Mesothelial cell of epicardium (in vitro differentiated cells): ENCODE measurements at regions not wholly inside any gene's neighbourhood (a gene's known extent, or its start where the extent isn't known, plus 50 kb on each side); places are given as distances from the start of the nearest gene placed in this dataset.

Experiments used
- DNase-seq, 2 experiments: peaks; one replicate each; pipeline ENCODE4 v3.0.0; 2021; ENCODE audit warnings: low spot score in 2 of 2; ENCODE audit not compliant: unreplicated experiment in 2 of 2
- H3K27ac Mint-ChIP-seq: 2 replicates; pipeline ENCODE4 v1.8.0; 2021; ENCODE audit warnings: mixed read lengths
- H3K27me3 Mint-ChIP-seq: 2 replicates; pipeline ENCODE4 v1.8.0; 2021; ENCODE audit warnings: low read depth, mixed read lengths
- H3K36me3 Mint-ChIP-seq: 2 replicates; pipeline ENCODE4 v1.8.0; 2021; ENCODE audit warnings: mixed read lengths
- H3K4me1 Mint-ChIP-seq: 2 replicates; pipeline ENCODE4 v1.8.0; 2021; ENCODE audit warnings: mixed read lengths
- H3K4me3 Mint-ChIP-seq: 2 replicates; pipeline ENCODE4 v1.8.0; 2021; ENCODE audit warnings: mild to moderate bottlenecking, moderate library complexity, mixed read lengths
- H3K9me3 Mint-ChIP-seq: 2 replicates; pipeline ENCODE4 v1.8.0; 2021; ENCODE audit warnings: mixed read lengths
- TF ChIP-seq, protein P1 (sequence below): fragments of 200-600 bp; sonication (generic); IDR thresholded peaks from one replicate; pipeline ENCODE4 v1.5.0; 2021; ENCODE audit warnings: antibody characterized with exemption; ENCODE audit not compliant: unreplicated experiment

DNA sequence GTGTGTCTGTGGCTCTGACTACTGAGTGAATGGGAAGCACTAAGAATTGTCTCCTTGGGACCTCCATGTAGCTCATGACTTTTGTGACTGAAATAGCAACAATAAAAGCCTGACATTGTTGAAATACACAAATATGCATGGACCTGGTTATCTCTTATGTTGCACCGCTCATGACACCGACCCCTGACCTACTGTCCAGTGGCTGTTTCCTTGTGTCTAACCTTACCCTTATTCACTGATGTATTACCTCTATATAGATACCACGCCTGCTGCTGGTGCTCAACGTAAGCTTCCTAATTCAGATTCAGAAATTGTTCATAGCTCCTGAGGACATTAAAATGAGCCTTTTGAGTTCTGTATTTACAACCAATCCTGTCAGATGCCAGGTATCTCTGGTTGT is 243.4 kb upstream of the SEMA3C start:
- H3K4me1 Mint-ChIP-seq: peaks cover 33% of the 10 kb centered on the region
- TF ChIP-seq, protein P1, sequence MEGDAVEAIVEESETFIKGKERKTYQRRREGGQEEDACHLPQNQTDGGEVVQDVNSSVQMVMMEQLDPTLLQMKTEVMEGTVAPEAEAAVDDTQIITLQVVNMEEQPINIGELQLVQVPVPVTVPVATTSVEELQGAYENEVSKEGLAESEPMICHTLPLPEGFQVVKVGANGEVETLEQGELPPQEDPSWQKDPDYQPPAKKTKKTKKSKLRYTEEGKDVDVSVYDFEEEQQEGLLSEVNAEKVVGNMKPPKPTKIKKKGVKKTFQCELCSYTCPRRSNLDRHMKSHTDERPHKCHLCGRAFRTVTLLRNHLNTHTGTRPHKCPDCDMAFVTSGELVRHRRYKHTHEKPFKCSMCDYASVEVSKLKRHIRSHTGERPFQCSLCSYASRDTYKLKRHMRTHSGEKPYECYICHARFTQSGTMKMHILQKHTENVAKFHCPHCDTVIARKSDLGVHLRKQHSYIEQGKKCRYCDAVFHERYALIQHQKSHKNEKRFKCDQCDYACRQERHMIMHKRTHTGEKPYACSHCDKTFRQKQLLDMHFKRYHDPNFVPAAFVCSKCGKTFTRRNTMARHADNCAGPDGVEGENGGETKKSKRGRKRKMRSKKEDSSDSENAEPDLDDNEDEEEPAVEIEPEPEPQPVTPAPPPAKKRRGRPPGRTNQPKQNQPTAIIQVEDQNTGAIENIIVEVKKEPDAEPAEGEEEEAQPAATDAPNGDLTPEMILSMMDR: no peak
- H3K27me3 Mint-ChIP-seq: no peaks in the 10 kb centered on the region
- H3K36me3 Mint-ChIP-seq: peaks cover 2% of the 10 kb centered on the region
- H3K4me3 Mint-ChIP-seq: no peak overlapping the region
- DNase-seq: no peak
- no peaks in the 10 kb centered on the region for H3K9me3 Mint-ChIP-seq
- H3K27ac Mint-ChIP-seq: no peak overlapping the region

DNA sequence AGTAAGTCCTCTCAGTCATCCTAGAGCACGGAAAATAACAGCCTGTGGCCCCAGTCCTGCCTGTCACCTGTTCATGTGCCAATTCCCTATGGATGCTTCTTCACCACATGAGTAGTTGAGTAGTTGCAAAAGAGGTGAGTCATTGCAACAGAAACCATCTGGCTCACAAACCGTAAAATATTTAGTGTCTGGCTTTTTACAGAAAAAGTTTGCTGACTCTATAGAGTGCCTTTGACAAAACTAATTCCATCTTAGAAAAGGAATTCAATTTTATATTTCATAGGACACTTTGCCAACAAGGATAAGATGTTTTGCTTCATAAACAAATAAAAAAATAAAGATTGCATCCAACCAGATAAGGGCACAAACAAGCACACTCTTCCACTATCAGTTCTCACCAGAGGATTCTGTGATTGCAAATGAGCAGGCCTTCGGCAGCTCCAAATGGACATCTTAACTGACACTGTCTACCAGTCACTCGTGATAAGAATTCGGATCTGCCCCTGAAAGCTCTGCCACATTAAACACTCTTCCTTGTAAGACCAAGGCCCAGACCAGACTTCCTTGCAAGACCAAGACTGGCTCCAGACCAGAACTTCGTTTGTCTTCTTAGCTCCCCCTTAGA is 242.7 kb upstream of the SEMA3C start:
- peaks cover 2% of the 10 kb centered on the region for H3K36me3 Mint-ChIP-seq
- TF ChIP-seq, protein P1: no peak
- no peak overlapping the region for H3K4me3 Mint-ChIP-seq
- no peak for DNase-seq
- H3K27me3 Mint-ChIP-seq: no peaks in the 10 kb centered on the region
- peaks cover 40% of the 10 kb centered on the region for H3K4me1 Mint-ChIP-seq
- H3K27ac Mint-ChIP-seq: peak overlapping the region; percentile 60
- H3K9me3 Mint-ChIP-seq: no peaks in the 10 kb centered on the region

- H3K27me3 Mint-ChIP-seq: no peaks in the 10 kb centered on the region
- H3K27ac Mint-ChIP-seq: peak overlapping the region; percentile 71
- H3K36me3 Mint-ChIP-seq: peaks cover 2% of the 10 kb centered on the region
- H3K4me1 Mint-ChIP-seq: peaks cover 53% of the 10 kb centered on the region
- TF ChIP-seq, protein P1: no peak
- no peak for DNase-seq
- H3K4me3 Mint-ChIP-seq: no peak overlapping the region
- no peaks in the 10 kb centered on the region for H3K9me3 Mint-ChIP-seq
These were observed 240.6 kb upstream of the SEMA3C start for GRCh38 chr7:81159402-81159801.

DNA sequence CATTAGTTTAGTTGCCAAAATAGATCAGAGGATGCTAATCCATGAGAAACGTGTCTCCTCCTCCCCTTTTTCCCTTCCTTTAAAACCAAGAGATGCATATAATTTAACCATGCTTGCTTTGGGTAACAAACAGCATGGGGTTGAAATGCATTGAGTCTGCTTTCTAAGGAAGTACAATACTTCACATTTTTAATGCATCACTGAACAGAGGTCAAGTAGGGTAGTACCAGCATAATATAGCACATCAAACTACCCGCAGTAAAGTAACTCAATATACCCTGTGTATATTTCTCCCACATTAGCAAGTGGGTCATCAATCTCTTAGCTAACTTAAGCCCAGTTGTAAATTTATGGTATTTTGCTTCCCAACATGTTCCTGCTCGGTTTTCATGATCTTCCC is 239.3 kb upstream of the SEMA3C start:
- Mint-ChIP-seq H3K27me3 (no peaks in the 10 kb centered on the region), H3K4me3 (no peak overlapping the region)
- DNase-seq: no peak

GRCh38 chr7:81155654-81156373 is 237.0 kb upstream of the SEMA3C start:
- Mint-ChIP-seq H3K27ac (peak overlapping the region; percentile 92), H3K9me3 (no peaks in the 10 kb centered on the region), H3K36me3 (no peaks in the 10 kb centered on the region), H3K4me3 (no peak overlapping the region), H3K27me3 (no peaks in the 10 kb centered on the region), H3K4me1 (peaks cover 73% of the 10 kb centered on the region)
- TF ChIP-seq, protein P1: no peak
- no peak for DNase-seq

More for the DNA sequence above, 239.3 kb upstream of the SEMA3C start:
- Mint-ChIP-seq H3K36me3 (peaks cover 2% of the 10 kb centered on the region), H3K27ac (peak overlapping the region; percentile 87), H3K4me1 (peaks cover 57% of the 10 kb centered on the region), H3K9me3 (no peaks in the 10 kb centered on the region)
- TF ChIP-seq, protein P1: no peak
